ENCODE measurements at regions not wholly inside any gene's neighbourhood (a gene's known extent, or its start where the extent isn't known, plus 50 kb on each side); places are given as distances from the start of the nearest gene placed in this dataset.

- Mint-ChIP-seq H3K36me3 (ENCODE audit: low read depth) (no peaks in the 10 kb centered on the region), H3K4me3 (no peak overlapping the region), H3K27me3 (peaks cover 10% of the 10 kb centered on the region), H3K27ac (no peak overlapping the region), H3K9me3 (no peaks in the 10 kb centered on the region), H3K4me1 (ENCODE audit: low read depth) (no peaks in the 10 kb centered on the region)
- CTCF ChIA-PET = no interaction called here
- H3K36me3 ChIP-seq (ENCODE audit: insufficient read depth, low read length) = no peaks in the 10 kb centered on the region
- no peak overlapping the region for H3K4me3 ChIP-seq (ENCODE audit: low read length)
- no peak overlapping the region for H3K27ac ChIP-seq (ENCODE audit: low read depth in 1 of 2, low read length in 2 of 2)
- POLR2A ChIA-PET = no interaction called here
- DNase-seq (no peak), ATAC-seq (ENCODE audit: poor library complexity) (no peak)
- H3K9me3 ChIP-seq (ENCODE audit: control insufficient read depth in 1 of 2, insufficient read depth in 1 of 2, low read length in 2 of 2) = no peaks in the 10 kb centered on the region
- no peaks in the 10 kb centered on the region for H3K4me1 ChIP-seq (ENCODE audit: insufficient read depth, low read length)
- TF ChIP-seq CTCF (IDR thresholded peaks at IDR 0.05) = no peak
- no peaks in the 10 kb centered on the region for H3K27me3 ChIP-seq (ENCODE audit: control insufficient read depth in 1 of 2, insufficient read depth in 2 of 2, low read length in 2 of 2)
- intact Hi-C loops (cut with DNase I, micrococcal nuclease) = loop anchor here in 1 of 2 experiments (10.0 kb wide), 1 partner anchor 378 kb away; no protein-coding TSS in a partner anchor
Observed at GRCh38 chr1:99173282-99173681, 91.0 kb upstream of the PLPPR4 start.

DNA sequence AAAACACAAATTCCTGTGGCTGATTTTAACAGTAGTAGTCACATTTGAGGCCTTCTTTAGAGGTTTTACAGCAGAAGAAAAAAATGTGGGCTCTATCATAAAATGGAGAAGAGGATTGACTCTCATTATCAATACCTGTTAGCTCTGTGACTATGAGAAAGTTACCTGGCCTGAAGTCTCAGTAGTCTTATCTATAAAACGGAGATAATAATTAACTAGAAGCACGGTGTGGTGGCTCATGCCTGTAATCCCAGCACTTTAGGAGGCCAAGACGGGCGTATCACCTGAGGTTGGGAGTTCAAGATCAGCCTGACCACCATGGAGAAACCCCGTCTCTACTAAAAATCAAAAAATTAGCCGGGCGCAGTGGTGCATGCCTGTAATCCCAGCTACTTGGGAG, 90.4 kb upstream of the PLPPR4 start:
- Mint-ChIP-seq H3K27ac (no peak overlapping the region), H3K4me3 (no peak overlapping the region), H3K4me1 (ENCODE audit: low read depth) (no peaks in the 10 kb centered on the region), H3K36me3 (ENCODE audit: low read depth) (no peaks in the 10 kb centered on the region), H3K27me3 (peaks cover 10% of the 10 kb centered on the region), H3K9me3 (no peaks in the 10 kb centered on the region)
- no peak for TF ChIP-seq CTCF (IDR thresholded peaks at IDR 0.05)
- no peaks in the 10 kb centered on the region for H3K27me3 ChIP-seq (ENCODE audit: control insufficient read depth in 1 of 2, insufficient read depth in 2 of 2, low read length in 2 of 2)
- H3K9me3 ChIP-seq (ENCODE audit: control insufficient read depth in 1 of 2, insufficient read depth in 1 of 2, low read length in 2 of 2) = no peaks in the 10 kb centered on the region
- CTCF ChIA-PET = no interaction called here
- H3K4me3 ChIP-seq (ENCODE audit: low read length) = no peak overlapping the region
- POLR2A ChIA-PET = no interaction called here
- DNase-seq (no peak), ATAC-seq (ENCODE audit: poor library complexity) (no peak)
- intact Hi-C loops (cut with DNase I, micrococcal nuclease) = loop anchor here in 1 of 2 experiments (10.0 kb wide), 1 partner anchor 379 kb away; no protein-coding TSS in a partner anchor
- H3K4me1 ChIP-seq (ENCODE audit: insufficient read depth, low read length) = no peaks in the 10 kb centered on the region
- H3K36me3 ChIP-seq (ENCODE audit: insufficient read depth, low read length) = no peaks in the 10 kb centered on the region
- no peak overlapping the region for H3K27ac ChIP-seq (ENCODE audit: low read depth in 1 of 2, low read length in 2 of 2)

DNA sequence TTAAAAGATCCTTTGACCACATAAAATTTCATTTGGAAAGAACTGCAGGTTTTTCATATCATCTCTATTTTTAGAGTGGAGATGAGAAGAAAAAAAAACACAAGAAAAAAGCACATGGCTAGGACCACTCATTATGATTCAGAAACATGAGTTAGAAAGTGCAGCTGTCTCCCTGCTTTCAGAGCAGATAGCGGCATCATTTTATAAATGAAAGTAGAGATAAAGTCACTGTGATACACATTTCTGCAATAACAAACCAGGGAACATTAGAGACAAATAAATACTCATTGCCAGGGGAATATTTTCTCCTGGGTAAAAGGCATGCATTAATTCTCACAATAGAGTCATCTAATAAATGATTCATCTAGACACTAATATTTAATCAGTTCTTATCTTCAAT, 87.5 kb upstream of the PLPPR4 start:
- ChIA-PET POLR2A (no interaction called here), CTCF (interaction anchor here (1.3 kb wide), 1 partner anchor 383 kb away, joined by 3 read pairs; no protein-coding TSS in a partner anchor)
- no peaks in the 10 kb centered on the region for H3K9me3 Mint-ChIP-seq
- H3K4me1 Mint-ChIP-seq (ENCODE audit: low read depth) = no peaks in the 10 kb centered on the region
- DNase-seq = no peak
- Histone ChIP-seq H3K4me1 (ENCODE audit: insufficient read depth, low read length) (no peaks in the 10 kb centered on the region), H3K36me3 (ENCODE audit: insufficient read depth, low read length) (no peaks in the 10 kb centered on the region), H3K27ac (ENCODE audit: low read depth in 1 of 2, low read length in 2 of 2) (no peak overlapping the region), H3K27me3 (ENCODE audit: control insufficient read depth in 1 of 2, insufficient read depth in 2 of 2, low read length in 2 of 2) (no peaks in the 10 kb centered on the region), H3K9me3 (ENCODE audit: control insufficient read depth in 1 of 2, insufficient read depth in 1 of 2, low read length in 2 of 2) (no peaks in the 10 kb centered on the region), H3K4me3 (ENCODE audit: low read length) (no peak overlapping the region)
- no peak for TF ChIP-seq CTCF (IDR thresholded peaks at IDR 0.05)
- no peak for ATAC-seq (ENCODE audit: poor library complexity)
- H3K27me3 Mint-ChIP-seq = peaks cover 10% of the 10 kb centered on the region
- H3K4me3 Mint-ChIP-seq = no peak overlapping the region
- no peak overlapping the region for H3K27ac Mint-ChIP-seq
- no peaks in the 10 kb centered on the region for H3K36me3 Mint-ChIP-seq (ENCODE audit: low read depth)
- intact Hi-C loops (cut with DNase I, micrococcal nuclease) = loop anchor here (5.0 to 10.0 kb wide), 3 partner anchors 306 to 384 kb away; no protein-coding TSS in a partner anchor

Data from CD4-positive, alpha-beta T cell (primary cell).